SU-DHL-6 (cell line): ENCODE measurements at regions not wholly inside any gene's neighbourhood (a gene's known extent, or its start where the extent isn't known, plus 50 kb on each side); places are given as distances from the start of the nearest gene placed in this dataset.

Experiments used
- H2AFZ ChIP-seq: fragments of 200-600 bp; sonication (generic); 2 replicates; pipeline ENCODE4 v1.6.1; 2014; ENCODE audit warnings: low read depth, mild to moderate bottlenecking, moderate library complexity, mixed read lengths, antibody characterized with exemption, low read length; ENCODE audit not compliant: severe bottlenecking
- H3F3A ChIP-seq: fragments of 200-600 bp; shearing (Covaris generic); 2 replicates; pipeline ENCODE4 v1.6.0; 2016; ENCODE audit warnings: antibody characterized with exemption, mild to moderate bottlenecking; ENCODE audit not compliant: insufficient read depth
- H3K27ac ChIP-seq: fragments of 200-600 bp; sonication (generic); 2 replicates; pipeline ENCODE4 v1.5.1; 2016; ENCODE audit warnings: low read depth, mild to moderate bottlenecking, low read length, moderate library complexity, mixed read lengths
- H3K27me3 ChIP-seq: fragments of 200-600 bp; sonication (generic), shearing (Covaris generic); 2 replicates; pipeline ENCODE4 v1.6.0; 2014; ENCODE audit warnings: mild to moderate bottlenecking, low read length
- H3K36me3 ChIP-seq: fragments of 200-600 bp; sonication (generic); 2 replicates; pipeline ENCODE4 v1.6.1; 2014; ENCODE audit warnings: mild to moderate bottlenecking, low read length, mixed read lengths
- H3K4me2 ChIP-seq: fragments of 300-600, 200-600 bp; shearing (Covaris generic), sonication (generic); 2 replicates; pipeline ENCODE4 v1.6.0; 2014; ENCODE audit warnings: low read length, low read depth, mild to moderate bottlenecking; ENCODE audit not compliant: poor library complexity, severe bottlenecking
- H3K4me3 ChIP-seq: fragments of 200-600 bp; sonication (generic); 2 replicates; pipeline ENCODE4 v1.5.1; 2014; ENCODE audit warnings: antibody characterized with exemption, low read length, mild to moderate bottlenecking, mixed read lengths; ENCODE audit not compliant: insufficient read depth, poor library complexity, severe bottlenecking
- H3K79me2 ChIP-seq: fragments of 200-600 bp; sonication (generic); 2 replicates; pipeline ENCODE4 v1.6.1; 2014; ENCODE audit warnings: mild to moderate bottlenecking, low read length, moderate library complexity; ENCODE audit not compliant: insufficient read depth
- H3K9ac ChIP-seq: fragments of 200-600 bp; sonication (generic); 2 replicates; pipeline ENCODE4 v1.7.0; 2014; ENCODE audit warnings: mild to moderate bottlenecking, low read length
- H3K9me2 ChIP-seq: fragments of 200-600 bp; sonication (generic); replicated peaks from 2 replicates; pipeline ENCODE4 v1.6.1; 2014; ENCODE audit warnings: low read length; ENCODE audit not compliant: insufficient read depth
- H3K9me3 ChIP-seq: fragments of 200-600 bp; sonication (generic); 2 replicates; pipeline ENCODE4 v1.6.1; 2014; ENCODE audit warnings: low read length, mixed read lengths; ENCODE audit not compliant: insufficient read depth
- H4K20me1 ChIP-seq: fragments of 200-600 bp; sonication (generic); 2 replicates; pipeline ENCODE4 v1.6.1; 2014; ENCODE audit warnings: low read depth, mild to moderate bottlenecking, antibody characterized with exemption, low read length, moderate library complexity, mixed read lengths
- CTCF ChIP-seq: fragments of 200-600 bp; sonication (generic); IDR thresholded peaks from one replicate; pipeline ENCODE4 v1.5.1; 2017; ENCODE audit warnings: antibody characterized with exemption, mild to moderate bottlenecking, low read length, moderate library complexity; ENCODE audit not compliant: insufficient read depth, poor library complexity, severe bottlenecking
- EZH2phosphoT487 ChIP-seq: fragments of 200-600 bp; sonication (generic), shearing (Covaris generic); conservative IDR thresholded peaks from 2 replicates; pipeline ENCODE4 v1.6.1; 2018; ENCODE audit warnings: mild to moderate bottlenecking, antibody characterized with exemption, low read length, moderate library complexity, mixed read lengths

DNA sequence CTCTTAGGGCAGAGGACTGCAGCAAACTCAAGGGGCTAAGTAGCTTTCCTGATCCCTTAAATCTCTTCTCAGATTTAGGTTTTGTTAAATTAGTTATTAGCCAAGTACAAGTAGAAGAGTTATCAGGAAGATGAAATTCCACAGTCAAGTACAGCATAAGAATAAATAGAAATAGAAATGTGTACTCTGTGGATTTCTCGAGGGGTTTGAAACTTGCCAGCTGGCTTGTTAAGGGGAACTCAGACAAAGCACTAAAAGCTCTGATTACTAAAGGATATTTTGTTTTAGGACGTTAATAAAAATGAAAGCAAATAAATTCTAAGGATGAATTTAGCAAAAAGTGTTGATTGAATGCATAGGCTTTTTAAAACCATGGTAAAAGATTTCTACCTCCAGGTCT lies 654.6 kb downstream of the RAPGEF2 start:
- Histone ChIP-seq H3K9me2 (no peaks in the 10 kb centered on the region), H3K36me3 (no peaks in the 10 kb centered on the region), H3F3A (no peaks in the 10 kb centered on the region), H3K27ac (no peak overlapping the region), H3K9ac (no peak overlapping the region), H3K79me2 (no peaks in the 10 kb centered on the region), H3K27me3 (no peaks in the 10 kb centered on the region), H3K4me3 (no peak overlapping the region), H2AFZ (no peak overlapping the region), H4K20me1 (no peaks in the 10 kb centered on the region), H3K4me2 (no peak overlapping the region), H3K9me3 (no peaks in the 10 kb centered on the region)
- TF ChIP-seq EZH2phosphoT487 (no peak), CTCF (no peak)

GRCh38 chr4:159758061-159758460 lies 655.2 kb downstream of the RAPGEF2 start:
- no peaks in the 10 kb centered on the region for H3K27me3 ChIP-seq
- H3K9ac ChIP-seq: no peak overlapping the region
- H3K4me3 ChIP-seq: no peak overlapping the region
- TF ChIP-seq EZH2phosphoT487 (no peak), CTCF (no peak)
- H3F3A ChIP-seq: no peaks in the 10 kb centered on the region
- H2AFZ ChIP-seq: no peak overlapping the region
- no peaks in the 10 kb centered on the region for H3K9me3 ChIP-seq
- no peak overlapping the region for H3K27ac ChIP-seq
- no peaks in the 10 kb centered on the region for H3K36me3 ChIP-seq
- H3K4me2 ChIP-seq: no peak overlapping the region
- no peaks in the 10 kb centered on the region for H3K79me2 ChIP-seq
- no peaks in the 10 kb centered on the region for H4K20me1 ChIP-seq
- no peaks in the 10 kb centered on the region for H3K9me2 ChIP-seq

- H3K9me2 ChIP-seq: no peaks in the 10 kb centered on the region
- no peaks in the 10 kb centered on the region for H3K9me3 ChIP-seq
- no peaks in the 10 kb centered on the region for H3F3A ChIP-seq
- no peaks in the 10 kb centered on the region for H4K20me1 ChIP-seq
- no peak overlapping the region for H3K9ac ChIP-seq
- H2AFZ ChIP-seq: no peak overlapping the region
- no peak overlapping the region for H3K4me3 ChIP-seq
- TF ChIP-seq EZH2phosphoT487 (no peak), CTCF (no peak)
- no peaks in the 10 kb centered on the region for H3K27me3 ChIP-seq
- H3K27ac ChIP-seq: no peak overlapping the region
- no peaks in the 10 kb centered on the region for H3K79me2 ChIP-seq
- no peaks in the 10 kb centered on the region for H3K36me3 ChIP-seq
- H3K4me2 ChIP-seq: no peak overlapping the region
Measured at GRCh38 chr4:159762672-159763071, 659.8 kb downstream of the RAPGEF2 start.
